GM23338 (cell line): ENCODE measurements at regions not wholly inside any gene's neighbourhood (a gene's known extent, or its start where the extent isn't known, plus 50 kb on each side); places are given as distances from the start of the nearest gene placed in this dataset.

ENCODE experiments used
- ATAC-seq: fragments of 200-7000 bp; cut with Tn5 transposase; 3 replicates; pipeline ENCODE4 v1.9.1; 2020
- DNase-seq: peaks from one replicate; pipeline ENCODE4 v3.0.0-alpha.2; 2015; ENCODE audit warnings: low spot score
- H2AFZ ChIP-seq: fragments of 200-600 bp; sonication (generic); 2 replicates; pipeline ENCODE4 v1.8.0; 2016; ENCODE audit warnings: antibody characterized with exemption, mild to moderate bottlenecking, moderate library complexity
- H3F3A ChIP-seq: fragments of 200-600 bp; sonication (generic); replicated peaks from 2 replicates; pipeline ENCODE4 v1.8.0; 2017; ENCODE audit warnings: antibody characterized with exemption, mixed run types, low read depth
- H3K27ac ChIP-seq: fragments of 200-600 bp; sonication (generic); 2 replicates; pipeline ENCODE4 v1.6.1; 2016; ENCODE audit warnings: low read depth
- H3K27me3 ChIP-seq: fragments of 200-600 bp; sonication (generic); 2 replicates; pipeline ENCODE4 v1.8.0; 2016; ENCODE audit warnings: mild to moderate bottlenecking, mixed run types, moderate library complexity; ENCODE audit not compliant: insufficient read depth
- H3K36me3 ChIP-seq: fragments of 200-600 bp; sonication (generic); 2 replicates; pipeline ENCODE4 v1.8.0; 2016; ENCODE audit warnings: mild to moderate bottlenecking; ENCODE audit not compliant: insufficient read depth
- H3K4me1 ChIP-seq: fragments of 200-600 bp; sonication (generic); 2 replicates; pipeline ENCODE4 v1.8.0; 2016; ENCODE audit warnings: mild to moderate bottlenecking, moderate library complexity; ENCODE audit not compliant: insufficient read depth
- H3K4me2 ChIP-seq: fragments of 200-600 bp; sonication (generic); 2 replicates; pipeline ENCODE4 v1.7.1; 2017; ENCODE audit warnings: mixed run types
- H3K4me3 ChIP-seq: fragments of 200-600 bp; sonication (generic); 2 replicates; pipeline ENCODE4 v1.6.1; 2016; ENCODE audit warnings: mixed run types
- H3K79me2 ChIP-seq: fragments of 200-600 bp; sonication (generic); replicated peaks from 2 replicates; pipeline ENCODE4 v1.8.0; 2017; ENCODE audit warnings: mild to moderate bottlenecking; ENCODE audit not compliant: insufficient read depth
- H3K9me2 ChIP-seq: fragments of 200-600 bp; sonication (generic); 2 replicates; pipeline ENCODE4 v1.8.0; 2017; ENCODE audit not compliant: insufficient read depth
- H4K20me1 ChIP-seq: fragments of 200-600 bp; sonication (generic); replicated peaks from 2 replicates; pipeline ENCODE4 v1.8.0; 2017; ENCODE audit warnings: mild to moderate bottlenecking; ENCODE audit not compliant: insufficient read depth
- H3K27ac Mint-ChIP-seq: 2 replicates; pipeline ENCODE4 v1.8.0; 2020; ENCODE audit warnings: inconsistent platforms, mild to moderate bottlenecking, moderate library complexity, mixed read lengths
- H3K27me3 Mint-ChIP-seq: 3 replicates; pipeline ENCODE4 v1.8.0; 2022; ENCODE audit warnings: low read depth, mild to moderate bottlenecking, moderate library complexity, mixed read lengths, inconsistent platforms; ENCODE audit not compliant: insufficient read depth, poor library complexity
- H3K36me3 Mint-ChIP-seq: 3 replicates; pipeline ENCODE4 v1.8.0; 2021; ENCODE audit warnings: low read depth, mild to moderate bottlenecking, inconsistent platforms, moderate library complexity, mixed read lengths
- H3K4me1 Mint-ChIP-seq: 3 replicates; pipeline ENCODE4 v1.8.0; 2020; ENCODE audit warnings: mild to moderate bottlenecking, inconsistent platforms, mixed read lengths
- H3K4me3 Mint-ChIP-seq: 3 replicates; pipeline ENCODE4 v1.8.0; 2021; ENCODE audit warnings: moderate library complexity, mild to moderate bottlenecking, inconsistent platforms, mixed read lengths
- H3K9me3 Mint-ChIP-seq: 3 replicates; pipeline ENCODE4 v1.8.0; 2020; ENCODE audit warnings: moderate library complexity, mild to moderate bottlenecking, inconsistent platforms, mixed read lengths
- CREB1 ChIP-seq: fragments of 250-450 bp; sonication (Bioruptor Pico); IDR thresholded peaks from 2 replicates; pipeline ENCODE4 v1.5.0; 2020; ENCODE audit warnings: low read depth, mild to moderate bottlenecking, moderate library complexity
- CTCF ChIP-seq, 2 experiments: fragments of 200-600 bp in 1 of 2; sonication (generic) in 1 of 2; conservative IDR thresholded peaks; 2 replicates each; pipeline versions ENCODE4 v1.5.1 to v1.6.1; 2016 to 2017; ENCODE audit warnings: antibody characterized with exemption in 2 of 2, low read depth in 2 of 2, mild to moderate bottlenecking in 2 of 2, moderate library complexity in 1 of 2
- EZH2 ChIP-seq: fragments of 200-600 bp; sonication (generic); IDR thresholded peaks from one replicate; pipeline ENCODE4 v1.8.0; 2017; ENCODE audit warnings: antibody characterized with exemption, mild to moderate bottlenecking, low read depth; ENCODE audit not compliant: unreplicated experiment
- EZH2phosphoT487 ChIP-seq: fragments of 200-600 bp; sonication (generic); IDR thresholded peaks from one replicate; pipeline ENCODE4 v1.8.1; 2018; ENCODE audit warnings: antibody characterized with exemption; ENCODE audit not compliant: unreplicated experiment
- JUNB ChIP-seq: IDR thresholded peaks from one replicate; pipeline ENCODE4 v1.6.1; 2016; ENCODE audit warnings: antibody characterized with exemption; ENCODE audit not compliant: unreplicated experiment
- NANOG ChIP-seq: IDR thresholded peaks from 2 replicates; pipeline ENCODE4 v1.6.1; 2016; ENCODE audit warnings: antibody characterized with exemption, borderline replicate concordance
- POLR2AphosphoS5 ChIP-seq: IDR thresholded peaks from 2 replicates; pipeline ENCODE4 v1.6.1; 2016; ENCODE audit warnings: antibody characterized with exemption, low read depth
- STAT1 ChIP-seq: IDR thresholded peaks from one replicate; pipeline ENCODE4 v1.6.1; 2016; ENCODE audit warnings: antibody characterized with exemption; ENCODE audit not compliant: unreplicated experiment
- TF ChIP-seq, protein P1 (sequence below): IDR thresholded peaks from one replicate; pipeline ENCODE4 v1.6.1; 2018; ENCODE audit warnings: antibody characterized with exemption; ENCODE audit not compliant: unreplicated experiment

DNA sequence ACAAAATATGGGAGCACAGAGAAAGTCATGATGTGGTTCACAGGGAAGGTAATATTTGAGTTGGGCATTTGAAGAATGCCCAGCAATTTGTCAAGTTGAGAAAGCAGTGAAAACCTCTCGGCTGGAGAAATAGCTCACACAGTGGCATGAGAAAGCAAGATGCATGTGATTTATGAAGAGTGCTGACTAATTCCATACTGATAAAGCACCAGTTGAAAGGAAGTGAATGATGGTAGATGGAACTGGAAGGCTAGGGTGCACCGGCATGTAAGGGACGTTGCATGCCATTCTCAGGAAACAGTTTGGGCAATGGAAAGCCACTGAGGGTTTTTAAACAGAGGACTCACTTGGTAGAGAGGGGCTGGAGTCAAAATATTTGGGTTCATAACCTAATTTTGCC is 53.5 kb upstream of the MTF2 start:
- Mint-ChIP-seq H3K9me3 (no peaks in the 10 kb centered on the region), H3K4me1 (peaks cover 5% of the 10 kb centered on the region; the same call in 2 of the 3 replicates), H3K27ac (no peak overlapping the region), H3K36me3 (no peaks in the 10 kb centered on the region), H3K4me3 (no peak overlapping the region), H3K27me3 (no peaks in the 10 kb centered on the region)
- no peak overlapping the region for H3K4me2 ChIP-seq
- TF ChIP-seq, protein P1, sequence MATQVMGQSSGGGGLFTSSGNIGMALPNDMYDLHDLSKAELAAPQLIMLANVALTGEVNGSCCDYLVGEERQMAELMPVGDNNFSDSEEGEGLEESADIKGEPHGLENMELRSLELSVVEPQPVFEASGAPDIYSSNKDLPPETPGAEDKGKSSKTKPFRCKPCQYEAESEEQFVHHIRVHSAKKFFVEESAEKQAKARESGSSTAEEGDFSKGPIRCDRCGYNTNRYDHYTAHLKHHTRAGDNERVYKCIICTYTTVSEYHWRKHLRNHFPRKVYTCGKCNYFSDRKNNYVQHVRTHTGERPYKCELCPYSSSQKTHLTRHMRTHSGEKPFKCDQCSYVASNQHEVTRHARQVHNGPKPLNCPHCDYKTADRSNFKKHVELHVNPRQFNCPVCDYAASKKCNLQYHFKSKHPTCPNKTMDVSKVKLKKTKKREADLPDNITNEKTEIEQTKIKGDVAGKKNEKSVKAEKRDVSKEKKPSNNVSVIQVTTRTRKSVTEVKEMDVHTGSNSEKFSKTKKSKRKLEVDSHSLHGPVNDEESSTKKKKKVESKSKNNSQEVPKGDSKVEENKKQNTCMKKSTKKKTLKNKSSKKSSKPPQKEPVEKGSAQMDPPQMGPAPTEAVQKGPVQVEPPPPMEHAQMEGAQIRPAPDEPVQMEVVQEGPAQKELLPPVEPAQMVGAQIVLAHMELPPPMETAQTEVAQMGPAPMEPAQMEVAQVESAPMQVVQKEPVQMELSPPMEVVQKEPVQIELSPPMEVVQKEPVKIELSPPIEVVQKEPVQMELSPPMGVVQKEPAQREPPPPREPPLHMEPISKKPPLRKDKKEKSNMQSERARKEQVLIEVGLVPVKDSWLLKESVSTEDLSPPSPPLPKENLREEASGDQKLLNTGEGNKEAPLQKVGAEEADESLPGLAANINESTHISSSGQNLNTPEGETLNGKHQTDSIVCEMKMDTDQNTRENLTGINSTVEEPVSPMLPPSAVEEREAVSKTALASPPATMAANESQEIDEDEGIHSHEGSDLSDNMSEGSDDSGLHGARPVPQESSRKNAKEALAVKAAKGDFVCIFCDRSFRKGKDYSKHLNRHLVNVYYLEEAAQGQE: no peak
- TF ChIP-seq STAT1 (no peak), POLR2AphosphoS5 (no peak), JUNB (no peak), EZH2phosphoT487 (no peak), CREB1 (CRISPR knock-in tag) (no peak)
- peak overlapping the region; percentile 81; the same call in 1 of the 2 replicates for H2AFZ ChIP-seq
- ATAC-seq (no peak), DNase-seq (no peak)
- H4K20me1 ChIP-seq: no peaks in the 10 kb centered on the region
- no peaks in the 10 kb centered on the region for H3K36me3 ChIP-seq
- no peaks in the 10 kb centered on the region for H3K79me2 ChIP-seq
- H3K27me3 ChIP-seq: no peaks in the 10 kb centered on the region
- H3K4me3 ChIP-seq: no peak overlapping the region
- peaks cover 6% of the 10 kb centered on the region; the same call in 1 of the 2 replicates for H3K9me2 ChIP-seq
- H3K4me1 ChIP-seq: peaks cover 5% of the 10 kb centered on the region
- H3K27ac ChIP-seq: no peak overlapping the region
- no peaks in the 10 kb centered on the region for H3F3A ChIP-seq

DNA sequence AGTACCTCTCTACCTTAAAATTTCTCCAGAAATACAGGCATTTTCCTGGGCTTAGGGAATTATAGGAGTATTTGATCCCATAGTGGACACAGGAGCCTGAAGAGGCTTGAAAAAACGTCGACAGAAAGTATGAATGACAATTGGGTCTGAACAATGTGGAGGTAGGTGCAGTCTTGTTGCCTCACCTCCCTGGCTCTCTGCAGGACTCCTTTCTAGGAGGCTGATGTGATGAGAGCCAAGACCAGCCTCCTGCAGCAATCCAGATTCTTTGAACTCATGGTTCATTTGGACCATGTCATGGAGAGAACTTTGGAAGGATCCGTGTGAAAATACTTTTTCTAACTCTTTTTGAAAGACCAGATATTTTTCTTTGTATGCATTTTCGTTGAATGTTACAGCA is 50.5 kb upstream of the MTF2 start:
- Mint-ChIP-seq H3K27me3 (no peaks in the 10 kb centered on the region), H3K27ac (no peak overlapping the region)
- TF ChIP-seq EZH2 (no peak), CREB1 (CRISPR knock-in tag) (no peak), JUNB (no peak), STAT1 (no peak), CTCF (conservative IDR thresholded peaks at IDR 0.05; ENCODE audit: low read depth in 2 of 2) (no peak), NANOG (no peak)
- TF ChIP-seq, protein P1: no peak

More for the DNA sequence above, 50.5 kb upstream of the MTF2 start:
- Histone ChIP-seq H3K79me2 (no peaks in the 10 kb centered on the region), H3K36me3 (no peaks in the 10 kb centered on the region), H3K4me2 (no peak overlapping the region), H3K27ac (no peak overlapping the region), H2AFZ (no peak overlapping the region), H3K4me3 (no peak overlapping the region), H4K20me1 (no peaks in the 10 kb centered on the region), H3K9me2 (peaks cover 6% of the 10 kb centered on the region; the same call in 1 of the 2 replicates), H3F3A (no peaks in the 10 kb centered on the region), H3K27me3 (no peaks in the 10 kb centered on the region), H3K4me1 (no peaks in the 10 kb centered on the region)
- H3K4me3 Mint-ChIP-seq: no peak overlapping the region
- no peaks in the 10 kb centered on the region for H3K9me3 Mint-ChIP-seq
- H3K36me3 Mint-ChIP-seq: no peaks in the 10 kb centered on the region
- DNase-seq: no peak
- ATAC-seq: no peak
- peaks cover 4% of the 10 kb centered on the region; the same call in 1 of the 3 replicates for H3K4me1 Mint-ChIP-seq
